Lung (tissue), 11 donors: ENCODE measurements at regions not wholly inside any gene's neighbourhood (a gene's known extent, or its start where the extent isn't known, plus 50 kb on each side); places are given as distances from the start of the nearest gene placed in this dataset.

Source experiments
- ATAC-seq: fragments of 200-7000 bp; cut with Tn5 transposase; one replicate; pipeline ENCODE4 v1.9.1; 2020; ENCODE audit warnings: moderate number of reproducible peaks; ENCODE audit not compliant: insufficient read depth, low FRiP score
- DNase-seq, 3 donors: peaks; one replicate each; pipeline ENCODE4 v3.0.0-alpha.2; 2013 to 2017
- H3K27ac ChIP-seq, 2 donors: one replicate each; pipeline ENCODE4 v1.5.1; 2013; ENCODE audit warnings: mild to moderate bottlenecking in 2 of 2, moderate library complexity in 2 of 2, control low read depth in 1 of 2, inconsistent platforms in 1 of 2, low read depth in 1 of 2, low read length in 1 of 2
- H3K27me3 ChIP-seq, 3 donors: one replicate each; pipeline ENCODE4 v1.5.1; 2013; ENCODE audit warnings: low read length in 2 of 3; ENCODE audit not compliant: control insufficient read depth in 3 of 3, insufficient read depth in 3 of 3
- H3K36me3 ChIP-seq, 4 donors: one replicate each; pipeline ENCODE4 v1.5.1; 2013; ENCODE audit warnings: low read length in 4 of 4, mild to moderate bottlenecking in 1 of 4, moderate library complexity in 1 of 4; ENCODE audit not compliant: control insufficient read depth in 4 of 4, insufficient read depth in 4 of 4
- H3K4me1 ChIP-seq, 5 donors: one replicate each; pipeline ENCODE4 v1.5.1; 2013; ENCODE audit warnings: low read length in 5 of 5, mild to moderate bottlenecking in 2 of 5, moderate library complexity in 1 of 5; ENCODE audit not compliant: control insufficient read depth in 5 of 5, insufficient read depth in 5 of 5
- H3K4me3 ChIP-seq: one replicate; pipeline ENCODE4 v1.5.1; 2013; ENCODE audit warnings: mild to moderate bottlenecking, control low read depth, moderate library complexity
- H3K9ac ChIP-seq, 2 donors: one replicate each; pipeline ENCODE4 v1.5.1; 2013; ENCODE audit warnings: low read length in 2 of 2, control low read depth in 1 of 2; ENCODE audit not compliant: insufficient read depth in 1 of 2
- H3K9me3 ChIP-seq, 4 donors: one replicate each; pipeline ENCODE4 v1.5.1; 2013; ENCODE audit warnings: low read length in 3 of 4, mild to moderate bottlenecking in 1 of 4, moderate library complexity in 1 of 4; ENCODE audit not compliant: control insufficient read depth in 4 of 4, insufficient read depth in 3 of 4
- CTCF ChIP-seq: IDR thresholded peaks from 2 replicates; pipeline ENCODE4 v1.5.1; 2012; ENCODE audit warnings: mild to moderate bottlenecking; ENCODE audit errors: control extremely low read depth, extremely low read depth
- WGBS, 2 donors: extraction: QIAGEN DNeasy Blood & Tissue Kit; methylation state at CpG; one replicate each; pipeline ENCODE4 v1.1.7; 2013; 5-methylcytosine and 5-hydroxymethylcytosine counted together
- donor health status: control.
- donor health status: control.
- donor health status: Bipolar disorder and iron deficiency.
- donor health status: healthy.
- donor health status: DM: yes; HTN: yes; CAD: no.

- Histone ChIP-seq H3K36me3 (no peaks in the 10 kb centered on the region), H3K9me3 (peaks cover 0 to 3% (median 0%) of the 10 kb centered on the region in 4 donors), H3K9ac (no peak overlapping the region), H3K27me3 (no peaks in the 10 kb centered on the region), H3K27ac (no peak overlapping the region), H3K4me3 (no peak overlapping the region), H3K4me1 (peaks cover 0 to 3% (median 0%) of the 10 kb centered on the region in 5 donors)
- no peak for TF ChIP-seq CTCF
- DNase-seq = no peak
- ATAC-seq = no peak
- WGBS, 2 donors = 72 to 90% methylated on average over 1 of the region's 1 CpG
Observed at GRCh38 chr13:97562962-97563361, 129.0 kb downstream of the RAP2A start.

GRCh38 chr13:97564956-97565355, 131.0 kb downstream of the RAP2A start:
- no peaks in the 10 kb centered on the region for H3K36me3 ChIP-seq
- 85 to 89% methylated on average over 5 of the region's 5 CpGs for WGBS, 2 donors
- ATAC-seq (no peak), DNase-seq (no peak)
- peaks cover 0 to 3% (median 0%) of the 10 kb centered on the region in 4 donors for H3K9me3 ChIP-seq
- peaks cover 0 to 4% (median 3%) of the 10 kb centered on the region in 5 donors for H3K4me1 ChIP-seq
- H3K27me3 ChIP-seq = no peaks in the 10 kb centered on the region
- no peak overlapping the region for H3K9ac ChIP-seq
- no peak overlapping the region for H3K27ac ChIP-seq
- no peak overlapping the region for H3K4me3 ChIP-seq
- TF ChIP-seq CTCF = no peak

- H3K9me3 ChIP-seq = peaks cover 0 to 3% (median 0%) of the 10 kb centered on the region in 4 donors
- TF ChIP-seq CTCF = no peak
- no peak overlapping the region for H3K27ac ChIP-seq
- H3K9ac ChIP-seq = no peak overlapping the region
- H3K4me1 ChIP-seq = peaks cover 0 to 11% (median 4%) of the 10 kb centered on the region in 5 donors
- DNase-seq (no peak), ATAC-seq (no peak)
- H3K36me3 ChIP-seq = no peaks in the 10 kb centered on the region
- whole genome bisulfite sequencing, 2 donors = 77 to 90% methylated on average over 3 of the region's 3 CpGs
- no peaks in the 10 kb centered on the region for H3K27me3 ChIP-seq
- H3K4me3 ChIP-seq = no peak overlapping the region
Observed at GRCh38 chr13:97565906-97566305, 131.9 kb downstream of the RAP2A start.

- H3K36me3 ChIP-seq = no peaks in the 10 kb centered on the region
- WGBS, 2 donors = 93% methylated on average over 2 of the region's 2 CpGs
- H3K9ac ChIP-seq = no peak overlapping the region
- H3K4me1 ChIP-seq = peaks cover 0 to 11% (median 4%) of the 10 kb centered on the region in 5 donors
- no peak for ATAC-seq
- H3K9me3 ChIP-seq = peaks cover 0 to 3% (median 0%) of the 10 kb centered on the region in 4 donors
- H3K27ac ChIP-seq = no peak overlapping the region
- no peak for DNase-seq
- H3K4me3 ChIP-seq = no peak overlapping the region
- no peaks in the 10 kb centered on the region for H3K27me3 ChIP-seq
- no peak for TF ChIP-seq CTCF
Observed at GRCh38 chr13:97566907-97567306, 132.9 kb downstream of the RAP2A start.
